CD4-positive, alpha-beta T cell (primary cell): ENCODE measurements at regions not wholly inside any gene's neighbourhood (a gene's known extent, or its start where the extent isn't known, plus 50 kb on each side); places are given as distances from the start of the nearest gene placed in this dataset.
A peak's percentile ranks its signal among the peaks of the same experiment; 100 is the strongest.
"Not testable (repeated sequence)": the region's sequence is repeated elsewhere in the genome, so short reads cannot be mapped to it uniquely, and the experiment has no call there.

Experiments
- ATAC-seq: fragments of 200-7000 bp; cut with Tn5 transposase; one replicate; pipeline ENCODE4 v1.10.0; 2022; ENCODE audit warnings: mild to moderate bottlenecking; ENCODE audit not compliant: poor library complexity
- CTCF ChIA-PET: fragments of 350-600 bp; sonication (Branson Sonifier 250); formaldehyde crosslinking; loops from one replicate; lab custom pipeline; 2021; ENCODE audit warnings: antibody characterized with exemption, inconsistent platforms; lab: Charles Lee
- POLR2A ChIA-PET: fragments of 350-600 bp; sonication (Branson Sonifier 250); formaldehyde crosslinking; loops from one replicate; lab custom pipeline; 2021; ENCODE audit warnings: antibody characterized with exemption, inconsistent platforms; lab: Charles Lee
- DNase-seq, 14 experiments: peaks; one replicate each; pipeline ENCODE4 v3.0.0-alpha.2; 2013 to 2020; ENCODE audit warnings: mixed read lengths in 2 of 14
- H3K27ac ChIP-seq, 2 donors: one replicate each; pipeline versions ENCODE4 v1.5.1 to v1.7.0; 2013; ENCODE audit warnings: low read length in 2 of 2, low read depth in 1 of 2, mild to moderate bottlenecking in 1 of 2
- H3K27me3 ChIP-seq, 2 experiments: 1 replicate in 1 of 2; 2 replicates in 1 of 2; pipeline versions ENCODE4 v1.6.1 to v1.7.0; 2013; ENCODE audit warnings: low read length in 2 of 2, control low read depth in 1 of 2, mild to moderate bottlenecking in 1 of 2, moderate library complexity in 1 of 2; ENCODE audit not compliant: insufficient read depth in 2 of 2, control insufficient read depth in 1 of 2
- H3K36me3 ChIP-seq: one replicate; pipeline ENCODE4 v1.6.1; 2013; ENCODE audit warnings: low read length, control low read depth; ENCODE audit not compliant: insufficient read depth
- H3K4me1 ChIP-seq: one replicate; pipeline ENCODE4 v1.6.1; 2013; ENCODE audit warnings: low read length, control low read depth; ENCODE audit not compliant: insufficient read depth
- H3K4me3 ChIP-seq: one replicate; pipeline ENCODE4 v1.5.1; 2013; ENCODE audit warnings: mild to moderate bottlenecking, low read length, moderate library complexity
- H3K9me3 ChIP-seq, 2 experiments: 1 replicate in 1 of 2; 2 replicates in 1 of 2; pipeline versions ENCODE4 v1.6.1 to v1.7.0; 2013; ENCODE audit warnings: low read length in 2 of 2, mild to moderate bottlenecking in 2 of 2, control low read depth in 1 of 2, moderate library complexity in 1 of 2; ENCODE audit not compliant: control insufficient read depth in 1 of 2, insufficient read depth in 1 of 2
- H3K27ac Mint-ChIP-seq: one replicate; pipeline ENCODE4 v1.8.0; 2020; ENCODE audit warnings: mixed read lengths
- H3K27me3 Mint-ChIP-seq: one replicate; pipeline ENCODE4 v1.8.0; 2021; ENCODE audit warnings: mixed read lengths
- H3K36me3 Mint-ChIP-seq: one replicate; pipeline ENCODE4 v1.8.0; 2021; ENCODE audit warnings: low read depth, mixed read lengths
- H3K4me1 Mint-ChIP-seq: one replicate; pipeline ENCODE4 v1.8.0; 2021; ENCODE audit warnings: low read depth, mixed read lengths
- H3K4me3 Mint-ChIP-seq: one replicate; pipeline ENCODE4 v1.8.0; 2020; ENCODE audit warnings: mild to moderate bottlenecking, mixed read lengths
- H3K9me3 Mint-ChIP-seq: one replicate; pipeline ENCODE4 v1.8.0; 2020; ENCODE audit warnings: mixed read lengths
- CTCF ChIP-seq: fragments of 200-600 bp; IDR thresholded peaks from one replicate; pipeline ENCODE4 v1.8.0; 2022; ENCODE audit warnings: antibody characterized with exemption, mild to moderate bottlenecking
- intact Hi-C, 2 experiments: fragments of 100-400 bp; cut with DNase I in 1 of 2; cut with micrococcal nuclease in 1 of 2; formaldehyde crosslinking; loops; one replicate each; pipeline versions ENCODE4 v1.15.1 to v1.9.0; 2023 to 2025; cut with DNase I, micrococcal nuclease

- no peaks in the 10 kb centered on the region for H3K27me3 ChIP-seq
- Mint-ChIP-seq H3K27me3 (no peaks in the 10 kb centered on the region), H3K9me3 (no peaks in the 10 kb centered on the region), H3K4me1 (no peaks in the 10 kb centered on the region), H3K36me3 (no peaks in the 10 kb centered on the region), H3K27ac (no peak overlapping the region), H3K4me3 (no peak overlapping the region)
- no peaks in the 10 kb centered on the region for H3K4me1 ChIP-seq
- no peaks in the 10 kb centered on the region for H3K36me3 ChIP-seq
- POLR2A ChIA-PET = no interaction called here
- H3K9me3 ChIP-seq = no peaks in the 10 kb centered on the region
- CTCF ChIA-PET = no interaction called here
- no peak for TF ChIP-seq CTCF
- H3K27ac ChIP-seq = no peak overlapping the region
- H3K4me3 ChIP-seq = no peak overlapping the region
- DNase-seq (no peak), ATAC-seq (no peak)
- intact Hi-C loops = no loop called here
These were observed 357.9 kb downstream of the HS3ST1 start for GRCh38 chr4:11070813-11071212.

DNA sequence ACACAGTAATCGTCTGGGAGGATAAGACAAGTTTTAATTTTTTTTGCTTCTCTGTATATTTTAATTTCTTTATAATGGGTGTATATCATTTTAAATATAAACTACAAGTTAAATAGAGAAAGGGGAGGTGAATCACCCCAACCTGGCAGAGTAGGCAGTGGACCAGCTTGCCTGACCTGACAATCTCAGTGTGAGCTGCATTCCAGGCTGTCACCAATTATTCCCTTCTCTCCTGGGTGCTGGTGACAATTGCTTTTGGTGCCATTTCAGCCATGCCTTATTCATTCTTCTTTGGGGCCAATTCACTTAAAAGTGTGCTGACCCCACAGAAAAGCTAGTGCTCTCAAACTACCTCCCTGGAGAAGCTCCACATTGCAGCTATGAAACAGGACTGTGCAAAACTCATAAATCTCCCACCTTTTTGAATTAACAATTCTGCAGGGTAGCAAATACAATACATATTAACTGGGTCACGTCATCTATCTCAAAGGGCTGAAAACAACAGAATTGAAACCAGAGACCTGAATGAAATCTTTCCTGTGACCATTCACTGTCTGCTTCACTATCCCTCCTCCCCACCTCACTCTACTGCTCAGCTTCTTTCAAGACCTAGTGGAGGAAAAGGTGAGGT is 359.0 kb downstream of the HS3ST1 start:
- H3K4me1 ChIP-seq = no peaks in the 10 kb centered on the region
- no peak for ATAC-seq
- Mint-ChIP-seq H3K4me1 (no peaks in the 10 kb centered on the region), H3K36me3 (no peaks in the 10 kb centered on the region), H3K27me3 (no peaks in the 10 kb centered on the region), H3K4me3 (no peak overlapping the region), H3K27ac (no peak overlapping the region), H3K9me3 (no peaks in the 10 kb centered on the region)
- H3K36me3 ChIP-seq = no peaks in the 10 kb centered on the region
- H3K27me3 ChIP-seq = no peaks in the 10 kb centered on the region
- ChIA-PET POLR2A (no interaction called here), CTCF (no interaction called here)
- no peak for TF ChIP-seq CTCF
- intact Hi-C loops = no loop called here
- no peak overlapping the region for H3K4me3 ChIP-seq
- H3K27ac ChIP-seq = no peak overlapping the region
- DNase-seq = no peak
- no peaks in the 10 kb centered on the region for H3K9me3 ChIP-seq

GRCh38 chr4:11069083-11069482 is 359.6 kb downstream of the HS3ST1 start:
- H3K36me3 ChIP-seq = no peaks in the 10 kb centered on the region
- no peak overlapping the region for H3K4me3 ChIP-seq
- H3K9me3 ChIP-seq = no peaks in the 10 kb centered on the region
- no peaks in the 10 kb centered on the region for H3K9me3 Mint-ChIP-seq
- no peaks in the 10 kb centered on the region for H3K27me3 Mint-ChIP-seq
- no peaks in the 10 kb centered on the region for H3K27me3 ChIP-seq
- CTCF ChIA-PET = no interaction called here
- TF ChIP-seq CTCF = no peak
- intact Hi-C loops = no loop called here
- no peaks in the 10 kb centered on the region for H3K36me3 Mint-ChIP-seq
- H3K27ac Mint-ChIP-seq = no peak overlapping the region
- no peak overlapping the region for H3K4me3 Mint-ChIP-seq
- POLR2A ChIA-PET = no interaction called here
- no peaks in the 10 kb centered on the region for H3K4me1 Mint-ChIP-seq
- H3K27ac ChIP-seq = no peak overlapping the region
- no peaks in the 10 kb centered on the region for H3K4me1 ChIP-seq
- DNase-seq (no peak), ATAC-seq (no peak)

- H3K27me3 ChIP-seq, H3K27me3 Mint-ChIP-seq, H3K4me3 ChIP-seq, H3K4me1 ChIP-seq, ATAC-seq, H3K36me3 Mint-ChIP-seq, H3K9me3 Mint-ChIP-seq, H3K27ac ChIP-seq, H3K9me3 ChIP-seq, H3K36me3 ChIP-seq, CTCF ChIA-PET, DNase-seq, intact Hi-C loops, POLR2A ChIA-PET, H3K27ac Mint-ChIP-seq, H3K4me1 Mint-ChIP-seq: not testable (repeated sequence)
- H3K4me3 Mint-ChIP-seq = peak overlapping the region; percentile 56
These were observed 362.1 kb downstream of the HS3ST1 start for GRCh38 chr4:11066584-11066983.

DNA sequence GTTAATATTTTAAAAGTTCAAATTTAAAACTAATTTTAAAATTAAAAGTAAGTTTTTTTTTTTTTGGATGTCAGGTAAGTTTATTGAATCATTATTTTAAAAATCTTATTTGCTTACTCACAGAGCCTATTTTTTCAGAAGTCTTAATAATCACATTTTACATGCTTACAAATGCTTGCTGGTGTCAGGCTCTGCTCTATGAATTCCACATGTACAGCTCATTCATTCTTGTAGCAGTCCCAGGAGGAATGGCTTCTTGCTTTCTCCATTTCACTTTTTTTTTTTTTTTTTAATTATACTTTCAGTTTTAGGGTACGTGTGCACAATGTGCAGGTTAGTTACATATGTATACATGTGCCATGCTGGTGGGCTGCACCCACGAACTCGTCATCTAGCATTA is 368.1 kb downstream of the HS3ST1 start:
- intact Hi-C loops, H3K4me3 Mint-ChIP-seq, H3K36me3 ChIP-seq, H3K27me3 Mint-ChIP-seq, DNase-seq, ATAC-seq, H3K27ac Mint-ChIP-seq, H3K4me3 ChIP-seq, H3K27me3 ChIP-seq, H3K4me1 Mint-ChIP-seq, CTCF ChIA-PET, POLR2A ChIA-PET, H3K9me3 Mint-ChIP-seq, H3K4me1 ChIP-seq, H3K9me3 ChIP-seq, H3K36me3 Mint-ChIP-seq, H3K27ac ChIP-seq: not testable (repeated sequence)
